Subcutaneous abdominal adipose tissue (tissue), 5 donors: ENCODE measurements at regions not wholly inside any gene's neighbourhood (a gene's known extent, or its start where the extent isn't known, plus 50 kb on each side); places are given as distances from the start of the nearest gene placed in this dataset.

Experiments
- H3K27ac ChIP-seq: one replicate; pipeline ENCODE4 v1.7.0; 2013; ENCODE audit warnings: low read depth, mild to moderate bottlenecking, inconsistent platforms, low read length, moderate library complexity
- H3K27me3 ChIP-seq, 5 donors: one replicate each; pipeline ENCODE4 v1.7.0; 2013; ENCODE audit warnings: low read length in 5 of 5, inconsistent platforms in 1 of 5; ENCODE audit not compliant: control insufficient read depth in 5 of 5, insufficient read depth in 4 of 5
- H3K36me3 ChIP-seq, 5 donors: one replicate each; pipeline ENCODE4 v1.7.0; 2013; ENCODE audit warnings: low read length in 5 of 5; ENCODE audit not compliant: control insufficient read depth in 5 of 5, insufficient read depth in 5 of 5
- H3K4me1 ChIP-seq, 5 donors: one replicate each; pipeline ENCODE4 v1.7.0; 2013; ENCODE audit warnings: low read length in 5 of 5, mild to moderate bottlenecking in 3 of 5, moderate library complexity in 1 of 5; ENCODE audit not compliant: control insufficient read depth in 5 of 5, insufficient read depth in 5 of 5
- H3K4me3 ChIP-seq, 5 donors: one replicate each; pipeline ENCODE4 v1.7.0; 2013; ENCODE audit warnings: low read length in 5 of 5, low read depth in 1 of 5
- H3K9ac ChIP-seq, 5 donors: one replicate each; pipeline ENCODE4 v1.7.0; 2013; ENCODE audit warnings: low read length in 5 of 5, mild to moderate bottlenecking in 4 of 5, moderate library complexity in 3 of 5
- H3K9me3 ChIP-seq, 5 donors: one replicate each; pipeline ENCODE4 v1.7.0; 2013; ENCODE audit warnings: low read length in 5 of 5; ENCODE audit not compliant: control insufficient read depth in 5 of 5
- donor health status: healthy.
- donor health status: healthy.
- donor health status: healthy.
- donor health status: healthy.
- donor health status: healthy.

DNA sequence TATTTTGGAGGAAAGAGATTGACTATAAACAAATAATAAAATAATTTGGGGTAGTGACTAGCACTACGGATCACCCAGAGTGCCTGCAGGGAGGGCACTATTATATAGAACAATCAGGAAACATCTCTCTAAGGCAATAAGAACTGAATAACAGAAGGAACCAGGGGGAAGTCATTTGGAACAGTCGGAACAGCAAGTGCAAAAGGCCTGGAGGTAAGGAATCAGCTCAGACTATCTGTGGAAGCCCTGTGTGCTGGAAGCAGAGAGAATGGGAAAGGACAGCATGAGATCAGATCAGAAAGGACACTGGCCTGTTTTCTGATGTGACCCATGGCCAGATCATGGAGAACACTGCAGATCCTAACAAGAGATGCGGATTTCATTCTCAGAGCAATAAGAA, 357.6 kb downstream of the EFNA5 start:
- Histone ChIP-seq H3K9me3 (no peaks in the 10 kb centered on the region), H3K36me3 (no peaks in the 10 kb centered on the region), H3K4me1 (peaks cover 0 to 9% (median 0%) of the 10 kb centered on the region in 5 donors), H3K4me3 (no peak overlapping the region), H3K27ac (no peak overlapping the region), H3K27me3 (no peaks in the 10 kb centered on the region), H3K9ac (no peak overlapping the region)

DNA sequence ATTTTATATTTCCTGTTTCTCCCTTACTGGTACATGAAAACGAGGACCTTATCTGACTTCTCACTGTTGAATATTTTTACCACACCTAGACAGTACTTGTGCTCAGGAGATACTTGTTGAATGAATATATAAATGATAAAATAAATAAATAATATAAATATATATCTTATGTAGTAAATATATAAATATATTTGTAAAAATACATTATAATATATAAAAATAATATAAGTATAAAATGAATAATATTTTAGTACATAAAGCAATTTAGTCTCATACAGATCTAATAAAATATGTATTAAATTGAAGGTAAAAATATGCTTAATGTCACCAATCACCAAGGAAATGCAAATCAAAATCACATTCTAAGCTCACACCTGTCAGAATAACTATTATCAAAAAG, 360.6 kb downstream of the EFNA5 start:
- Histone ChIP-seq H3K27ac (no peak overlapping the region), H3K9me3 (no peaks in the 10 kb centered on the region), H3K4me1 (peaks cover 0 to 5% (median 0%) of the 10 kb centered on the region in 5 donors), H3K4me3 (no peak overlapping the region), H3K27me3 (no peaks in the 10 kb centered on the region), H3K36me3 (no peaks in the 10 kb centered on the region), H3K9ac (no peak overlapping the region)

DNA sequence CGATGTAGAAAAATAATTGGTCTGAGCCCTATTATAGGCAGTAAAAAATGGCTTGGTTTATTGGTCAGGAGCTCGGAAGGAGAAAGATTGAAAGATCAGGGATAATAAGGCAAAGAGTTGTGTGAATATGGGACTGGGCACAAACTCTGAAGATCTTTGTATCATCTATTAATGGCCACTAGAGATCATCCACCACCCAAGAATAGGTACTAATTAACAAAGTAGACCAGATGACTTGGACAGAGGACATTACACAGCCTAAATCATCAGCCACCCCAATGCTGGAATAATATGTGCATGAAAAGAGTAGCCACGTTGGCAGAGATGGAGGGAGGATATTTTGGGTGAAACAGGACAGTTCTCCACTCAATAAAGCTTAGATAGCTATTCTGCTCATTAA, 364.1 kb downstream of the EFNA5 start:
- H3K27me3 ChIP-seq: no peaks in the 10 kb centered on the region
- no peaks in the 10 kb centered on the region for H3K36me3 ChIP-seq

DNA sequence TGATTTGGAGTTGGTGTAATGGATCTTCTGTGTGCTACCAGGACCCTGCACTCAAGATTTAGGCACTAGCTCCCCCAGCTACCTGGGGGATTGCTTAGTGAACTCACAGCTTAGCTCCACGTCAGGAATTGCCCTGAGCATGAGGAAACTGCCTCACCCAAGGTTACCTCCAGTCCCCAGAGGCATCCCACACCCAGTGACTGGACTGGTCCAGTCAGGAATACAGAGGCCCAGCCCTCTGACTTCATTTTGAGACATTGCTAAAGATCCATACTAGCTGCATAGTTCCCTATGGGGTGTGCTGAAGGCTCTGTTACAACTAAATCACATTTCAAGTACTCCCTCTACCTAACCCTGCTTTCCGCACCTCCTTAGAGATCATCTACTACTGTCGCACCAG, 364.7 kb downstream of the EFNA5 start:
- no peaks in the 10 kb centered on the region for H3K27me3 ChIP-seq
- no peak overlapping the region for H3K9ac ChIP-seq
- H3K27ac ChIP-seq: no peak overlapping the region
- peaks cover 0 to 5% (median 0%) of the 10 kb centered on the region in 5 donors for H3K4me1 ChIP-seq
- H3K36me3 ChIP-seq: no peaks in the 10 kb centered on the region
- no peak overlapping the region for H3K4me3 ChIP-seq
- H3K9me3 ChIP-seq: no peaks in the 10 kb centered on the region

More for the DNA sequence above, 364.1 kb downstream of the EFNA5 start:
- Histone ChIP-seq H3K4me1 (peaks cover 0 to 5% (median 0%) of the 10 kb centered on the region in 5 donors), H3K9ac (no peak overlapping the region), H3K27ac (no peak overlapping the region), H3K9me3 (no peaks in the 10 kb centered on the region), H3K4me3 (no peak overlapping the region)

DNA sequence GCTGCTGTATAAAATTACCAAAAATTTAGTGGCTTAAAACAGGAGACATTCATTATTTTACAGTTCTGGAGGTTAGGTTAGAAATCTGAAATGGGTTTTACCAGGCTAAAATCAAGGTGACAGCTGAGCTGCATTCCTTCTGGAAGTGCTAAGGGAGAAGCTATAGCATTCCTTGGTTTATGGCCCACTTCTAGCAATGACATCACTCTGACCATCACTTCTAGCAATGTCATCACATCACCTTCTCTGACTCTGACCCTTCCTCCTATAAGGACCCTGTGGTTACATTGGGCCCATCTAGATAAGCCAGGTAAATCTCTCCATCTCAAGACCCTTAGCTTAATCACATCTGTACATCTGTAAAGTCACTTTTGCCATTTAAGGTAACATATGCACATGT, 366.1 kb downstream of the EFNA5 start:
- no peaks in the 10 kb centered on the region for H3K27me3 ChIP-seq
- no peak overlapping the region for H3K9ac ChIP-seq

DNA sequence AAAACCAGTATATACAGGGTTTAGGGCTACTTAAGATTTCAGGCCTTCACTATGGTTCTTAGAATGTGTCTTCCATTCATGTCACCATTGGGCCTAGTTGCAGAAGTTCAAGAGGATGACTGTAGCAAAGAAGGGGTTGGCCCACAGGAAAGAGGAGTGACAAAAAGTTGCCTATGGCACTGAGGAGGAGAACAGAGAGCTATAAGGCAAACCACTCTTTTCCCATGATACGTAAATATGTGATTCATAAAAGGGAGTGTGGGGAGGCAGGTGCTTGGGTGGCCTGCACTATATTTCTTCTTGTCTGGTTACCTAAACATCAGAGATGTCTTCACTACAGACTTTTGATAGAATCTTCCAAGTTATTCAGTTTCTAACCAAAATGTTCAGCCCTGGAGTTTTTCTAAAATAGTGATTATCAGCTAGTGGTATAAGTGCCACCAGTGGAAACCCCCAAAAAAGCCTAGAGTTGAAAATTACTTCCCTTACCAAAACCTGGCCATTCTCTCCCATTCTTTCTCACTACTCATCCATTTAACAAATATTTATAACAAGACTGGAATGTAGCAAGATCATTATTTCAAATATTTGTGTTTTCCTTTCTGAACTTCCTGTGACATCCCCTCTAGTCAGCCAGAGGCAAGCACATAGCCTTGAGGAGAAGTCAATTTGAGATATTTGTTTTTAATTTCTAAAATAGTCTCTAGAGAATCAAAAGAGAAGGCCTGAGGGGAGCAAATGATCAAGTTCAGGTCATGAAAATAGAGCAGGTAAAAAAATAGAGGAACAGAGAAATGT, 367.4 kb downstream of the EFNA5 start:
- Histone ChIP-seq H3K4me3 (no peak overlapping the region), H3K9ac (no peak overlapping the region), H3K27ac (no peak overlapping the region), H3K9me3 (no peaks in the 10 kb centered on the region), H3K36me3 (no peaks in the 10 kb centered on the region), H3K27me3 (no peaks in the 10 kb centered on the region), H3K4me1 (peaks cover 0 to 9% (median 0%) of the 10 kb centered on the region in 5 donors)

More for the DNA sequence above, 366.1 kb downstream of the EFNA5 start:
- H3K4me3 ChIP-seq: no peak overlapping the region
- H3K9me3 ChIP-seq: no peaks in the 10 kb centered on the region
- no peak overlapping the region for H3K27ac ChIP-seq
- peaks cover 0 to 9% (median 0%) of the 10 kb centered on the region in 5 donors for H3K4me1 ChIP-seq
- no peaks in the 10 kb centered on the region for H3K36me3 ChIP-seq

DNA sequence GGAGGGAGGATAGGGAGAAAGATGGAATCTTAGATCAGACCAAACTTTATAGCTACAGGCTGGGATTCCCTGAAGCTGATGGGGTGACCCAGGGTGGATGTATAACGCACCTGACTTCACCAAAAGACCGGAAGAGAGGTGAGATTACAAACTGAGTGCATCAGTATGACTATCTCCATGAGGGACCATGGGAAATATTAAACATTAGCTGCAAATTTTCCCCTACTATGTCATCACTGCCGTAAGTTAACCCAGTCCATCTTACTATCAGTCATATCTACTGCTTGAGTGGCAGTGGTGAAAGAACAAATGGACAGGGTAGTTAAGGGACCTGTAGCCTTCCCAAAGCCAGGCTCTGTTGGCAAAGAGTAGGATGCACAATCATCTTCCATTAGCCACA, 368.3 kb downstream of the EFNA5 start:
- Histone ChIP-seq H3K4me1 (peaks cover 0 to 6% (median 0%) of the 10 kb centered on the region in 5 donors), H3K27me3 (no peaks in the 10 kb centered on the region), H3K4me3 (no peak overlapping the region), H3K9ac (no peak overlapping the region), H3K9me3 (no peaks in the 10 kb centered on the region), H3K36me3 (no peaks in the 10 kb centered on the region), H3K27ac (no peak overlapping the region)

DNA sequence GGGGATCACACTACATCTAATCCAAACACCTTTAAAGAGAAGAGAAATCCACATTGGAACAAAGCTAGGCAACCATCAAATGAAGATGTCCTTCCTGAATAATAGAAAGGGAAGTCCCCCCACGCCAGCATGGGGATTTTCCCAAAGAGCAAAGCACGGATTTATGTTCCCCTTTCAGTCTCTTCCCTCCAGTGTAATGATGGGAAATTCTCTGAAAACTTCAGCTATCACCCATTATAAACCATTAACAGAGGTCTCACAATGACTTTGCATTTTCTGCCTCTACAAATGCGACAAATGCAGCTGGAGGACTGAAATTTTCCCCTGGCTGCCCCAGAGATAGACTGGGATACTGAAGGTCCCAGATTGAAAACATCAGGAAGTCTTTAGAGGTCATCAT, 368.7 kb downstream of the EFNA5 start:
- Histone ChIP-seq H3K9ac (no peak overlapping the region), H3K9me3 (no peaks in the 10 kb centered on the region), H3K27me3 (no peaks in the 10 kb centered on the region)

DNA sequence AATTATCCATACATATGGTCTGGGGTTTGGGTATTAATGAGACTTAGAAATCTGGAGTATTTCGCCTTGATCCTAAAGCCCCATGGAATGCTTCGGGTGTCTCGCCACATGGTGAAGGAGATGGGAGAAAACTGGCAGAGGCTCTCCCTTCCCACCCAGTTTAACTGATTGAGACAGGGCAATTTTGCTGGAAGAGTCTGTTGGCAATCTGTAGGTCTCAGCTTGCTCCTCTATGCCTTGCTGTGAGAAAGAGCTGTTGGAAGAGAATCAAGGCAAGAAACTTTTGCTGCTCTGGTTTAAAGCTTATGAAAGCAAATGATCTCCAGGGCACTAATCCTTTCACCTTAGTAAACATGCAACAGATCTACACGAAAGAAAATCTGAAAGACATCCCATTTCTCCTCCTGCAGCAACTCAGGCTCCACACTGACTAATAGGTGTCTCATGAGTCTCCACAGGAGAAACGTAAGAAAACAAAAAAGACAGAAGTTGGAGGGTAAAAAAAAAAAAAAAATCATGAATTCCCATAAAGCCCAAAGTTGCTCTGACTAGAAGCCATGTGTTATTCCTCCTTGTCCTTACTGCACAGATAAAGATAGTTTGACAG, 369.9 kb downstream of the EFNA5 start:
- Histone ChIP-seq H3K4me3 (no peak overlapping the region), H3K27ac (no peak overlapping the region), H3K9ac (no peak overlapping the region), H3K36me3 (no peaks in the 10 kb centered on the region), H3K4me1 (peaks cover 0 to 3% (median 0%) of the 10 kb centered on the region in 5 donors), H3K27me3 (no peaks in the 10 kb centered on the region), H3K9me3 (no peaks in the 10 kb centered on the region)

More for the DNA sequence above, 368.7 kb downstream of the EFNA5 start:
- Histone ChIP-seq H3K4me3 (no peak overlapping the region), H3K27ac (no peak overlapping the region), H3K36me3 (no peaks in the 10 kb centered on the region), H3K4me1 (peaks cover 0 to 3% (median 0%) of the 10 kb centered on the region in 5 donors)

DNA sequence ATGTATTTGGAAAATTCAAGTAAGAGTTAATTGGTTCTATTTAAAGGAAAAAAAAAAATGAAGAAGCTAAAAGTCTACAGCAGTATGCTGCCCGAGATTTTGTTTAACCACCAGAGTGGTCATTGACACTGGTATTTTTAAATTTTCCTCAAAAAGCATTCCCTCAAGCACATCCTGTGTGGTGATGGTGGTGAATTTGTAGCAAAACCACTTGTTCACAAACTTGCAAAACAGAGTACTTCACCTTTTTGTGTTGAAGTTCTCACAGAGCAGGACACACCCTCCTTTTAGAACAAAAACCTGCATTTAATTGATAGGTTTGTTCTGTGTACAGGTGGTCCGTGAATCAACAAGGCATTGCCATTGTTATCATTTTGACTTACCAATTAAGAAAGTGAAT, 374.2 kb downstream of the EFNA5 start:
- no peak overlapping the region for H3K9ac ChIP-seq
- H3K27me3 ChIP-seq: no peaks in the 10 kb centered on the region
- H3K27ac ChIP-seq: no peak overlapping the region
- peaks cover 0 to 12% (median 0%) of the 10 kb centered on the region in 5 donors for H3K4me1 ChIP-seq
- H3K36me3 ChIP-seq: no peaks in the 10 kb centered on the region
- no peak overlapping the region for H3K4me3 ChIP-seq
- no peaks in the 10 kb centered on the region for H3K9me3 ChIP-seq
